ENCODE measurements at regions not wholly inside any gene's neighbourhood (a gene's known extent, or its start where the extent isn't known, plus 50 kb on each side); places are given as distances from the start of the nearest gene placed in this dataset.
A peak's percentile ranks its signal among the peaks of the same experiment; 100 is the strongest.

DNA sequence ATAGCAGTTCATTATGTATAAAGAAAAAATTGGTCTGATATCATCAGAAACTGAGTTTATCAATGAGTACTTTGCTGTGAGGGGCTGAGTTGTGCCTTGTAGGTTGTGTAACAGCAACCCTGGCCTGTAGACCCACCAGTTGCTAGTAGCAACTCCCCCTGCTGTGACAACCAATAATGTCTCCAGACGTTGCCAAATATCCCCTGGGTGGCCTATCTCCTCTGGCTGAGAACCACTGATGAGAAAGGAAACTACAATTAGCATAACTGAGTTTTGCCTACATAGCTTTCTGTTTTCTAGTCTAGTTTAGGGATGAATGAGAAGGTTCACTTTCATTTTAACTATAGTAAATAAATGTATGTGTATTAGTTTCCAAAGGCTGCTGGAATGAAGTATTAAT lies 234.1 kb downstream of the CPE start:
- DNase-seq = peak; percentile 16

DNA sequence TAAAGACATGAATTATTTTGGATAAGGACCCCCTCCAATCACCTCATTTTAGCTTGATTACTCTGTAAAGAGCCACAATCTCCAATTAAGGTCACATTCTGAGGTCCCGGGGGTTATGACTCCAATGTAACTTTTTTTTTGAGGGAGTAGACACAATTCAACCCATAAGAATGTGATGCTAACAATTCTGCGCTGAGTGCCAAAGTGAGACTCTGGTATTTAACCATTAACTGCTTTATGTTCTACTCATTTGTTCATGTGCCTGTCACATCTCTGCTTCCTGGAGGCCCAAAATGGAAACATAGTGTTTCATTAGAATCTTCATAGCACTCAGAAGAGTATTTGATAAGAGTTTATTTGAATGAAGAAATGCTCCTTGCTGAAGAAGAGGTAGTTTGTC lies 234.8 kb downstream of the CPE start:
- no peak for DNase-seq

DNA sequence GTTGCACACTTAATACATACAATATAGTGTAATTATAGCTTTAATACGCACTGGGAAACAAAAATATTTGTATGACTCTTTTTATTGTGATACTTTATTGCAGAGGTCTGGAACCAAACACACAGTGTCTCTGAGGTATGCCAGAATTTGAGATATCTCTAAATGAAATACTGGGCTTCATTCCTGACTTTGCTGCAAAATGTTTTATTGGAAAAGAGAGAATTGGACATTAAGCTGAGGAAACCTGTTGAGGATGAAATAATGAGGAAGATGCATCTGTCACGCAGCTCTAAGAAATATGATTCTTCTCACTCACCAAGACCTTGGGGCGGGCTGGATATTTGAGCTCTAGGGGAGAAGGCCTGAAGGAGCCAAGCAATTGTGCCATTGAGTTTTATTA lies 242.1 kb downstream of the CPE start:
- no peak for DNase-seq

DNA sequence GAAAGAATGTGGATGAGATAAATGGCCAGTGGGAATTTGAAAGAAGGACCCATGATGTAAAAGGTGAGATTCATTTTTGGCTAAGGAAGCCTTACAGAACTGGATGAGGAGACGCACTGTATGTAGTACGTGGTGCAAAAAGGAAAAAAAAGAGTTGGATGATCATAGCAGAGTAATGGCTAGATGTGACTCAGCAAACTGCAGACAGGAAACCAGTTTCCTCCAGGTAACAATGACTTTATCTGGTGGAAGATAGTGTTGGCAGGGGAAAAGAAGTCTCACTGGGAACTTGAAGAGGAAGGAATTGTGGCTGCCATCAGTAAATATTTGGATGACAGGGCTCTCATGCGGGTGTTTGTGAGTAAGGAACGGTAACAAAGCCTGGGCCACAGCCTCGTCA lies 243.2 kb downstream of the CPE start:
- DNase-seq = no peak

DNA sequence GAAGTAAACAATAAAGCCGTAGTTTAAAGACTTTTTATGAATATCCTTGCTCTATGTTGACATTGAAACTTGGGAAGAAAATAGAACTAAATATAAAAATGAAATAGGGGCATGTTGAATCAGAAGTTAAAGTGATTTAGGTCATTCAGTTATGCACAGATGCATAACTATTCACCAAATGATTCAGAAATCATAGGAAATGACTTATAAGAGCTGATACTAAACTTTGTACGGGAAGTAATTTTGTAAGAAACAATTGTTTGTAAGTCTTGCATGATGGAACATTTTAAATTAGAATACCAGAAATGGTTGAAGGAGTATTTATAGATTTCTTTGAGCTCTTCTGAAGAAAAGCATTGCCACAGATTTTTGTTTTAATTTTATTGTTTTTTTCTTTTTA lies 246.5 kb downstream of the CPE start:
- DNase-seq = no peak

DNA sequence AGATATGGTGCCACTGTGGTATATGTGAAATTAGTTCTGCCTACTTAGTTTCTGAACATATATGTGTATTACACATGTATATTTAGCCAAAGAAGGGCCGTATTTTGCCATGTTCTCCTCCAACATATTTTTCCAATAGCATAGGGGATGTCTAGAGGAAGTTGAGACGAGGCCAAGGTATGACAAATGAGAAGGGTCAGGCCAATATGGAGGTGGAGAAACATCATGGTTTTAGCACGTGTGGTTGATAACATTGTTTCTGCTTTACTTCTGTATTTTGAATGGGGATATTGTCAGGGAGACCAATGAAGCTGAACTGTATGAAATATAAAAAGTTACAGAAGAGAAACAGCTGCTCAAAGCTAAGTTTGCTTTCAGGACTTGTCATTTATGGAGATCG lies 246.7 kb upstream of the TLL1 start:
- DNase-seq = no peak

DNA sequence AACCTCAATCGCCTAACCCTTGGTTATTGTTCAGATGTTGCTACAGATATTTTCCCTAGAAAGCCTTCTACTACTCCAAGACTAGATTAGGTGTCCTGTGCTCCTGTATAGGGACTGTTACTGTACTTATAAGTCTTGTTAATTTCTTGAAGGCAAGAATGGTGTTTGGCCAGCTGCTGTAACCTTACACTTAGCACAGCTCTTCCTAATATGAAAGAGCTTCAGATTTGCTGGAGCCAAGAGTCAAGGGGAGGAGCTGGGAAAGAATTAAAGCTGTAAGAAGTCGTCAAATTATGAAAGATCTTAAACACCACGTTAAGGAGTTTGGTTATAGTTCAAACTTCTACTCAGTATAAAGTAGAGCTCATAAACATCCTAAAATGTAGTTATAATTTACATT lies 245.9 kb upstream of the TLL1 start:
- no peak for DNase-seq

DNA sequence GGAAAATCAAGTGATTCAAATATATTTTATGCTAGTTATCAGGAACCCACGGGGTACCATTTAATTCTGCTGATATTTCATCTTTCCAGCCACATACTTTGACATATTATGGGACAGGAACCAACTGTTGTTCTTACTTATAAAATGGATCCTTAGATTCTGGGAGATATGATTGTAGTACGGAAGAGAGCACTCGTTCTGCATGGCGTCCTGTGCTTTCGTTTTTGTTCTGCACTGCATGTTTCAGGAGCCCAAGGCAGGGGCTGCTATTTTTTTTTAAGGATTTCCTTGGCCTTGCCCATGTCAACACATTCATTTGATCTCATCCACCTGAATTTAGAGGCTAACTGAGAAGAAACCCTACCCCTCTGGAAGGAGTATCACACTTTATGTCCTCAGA lies 245.5 kb upstream of the TLL1 start:
- no peak for DNase-seq

DNA sequence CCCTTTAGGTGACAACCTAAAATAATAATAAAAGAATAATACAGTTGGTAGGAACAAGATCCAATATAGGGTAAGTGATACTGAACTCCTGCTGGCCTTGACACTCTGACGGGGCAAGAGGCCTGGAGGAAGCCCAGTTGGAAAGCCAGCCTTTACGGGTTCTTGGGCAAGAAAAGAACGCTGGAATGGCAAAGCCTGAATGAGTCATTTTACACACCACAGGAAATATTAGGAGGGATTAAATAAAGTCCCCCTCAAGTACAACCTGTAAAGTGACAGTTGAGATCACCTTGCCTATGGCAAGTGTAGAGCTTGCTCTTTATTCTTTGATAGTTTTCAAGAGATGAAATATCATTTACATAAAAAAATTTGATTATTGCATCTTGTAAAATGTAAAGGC lies 244.5 kb upstream of the TLL1 start:
- no peak for DNase-seq

DNA sequence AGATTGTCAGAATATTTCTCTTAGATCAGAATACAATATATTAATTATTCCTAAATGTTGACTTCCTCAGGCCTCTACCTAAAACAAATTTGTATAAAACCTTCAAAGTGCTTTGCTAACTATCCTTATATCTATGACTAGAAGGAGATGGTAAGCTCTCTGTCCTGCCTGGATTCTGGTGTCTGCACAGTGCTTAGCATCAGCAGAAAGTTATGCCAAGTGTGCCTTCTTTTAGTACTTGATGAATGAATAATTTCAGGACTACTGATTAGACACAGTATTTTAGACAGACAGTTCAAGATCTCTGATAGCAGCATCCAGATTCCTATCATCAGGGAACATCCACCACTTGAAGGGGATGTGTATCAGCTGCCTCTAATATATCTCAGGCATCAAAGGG lies 242.4 kb upstream of the TLL1 start:
- DNase-seq = no peak

DNA sequence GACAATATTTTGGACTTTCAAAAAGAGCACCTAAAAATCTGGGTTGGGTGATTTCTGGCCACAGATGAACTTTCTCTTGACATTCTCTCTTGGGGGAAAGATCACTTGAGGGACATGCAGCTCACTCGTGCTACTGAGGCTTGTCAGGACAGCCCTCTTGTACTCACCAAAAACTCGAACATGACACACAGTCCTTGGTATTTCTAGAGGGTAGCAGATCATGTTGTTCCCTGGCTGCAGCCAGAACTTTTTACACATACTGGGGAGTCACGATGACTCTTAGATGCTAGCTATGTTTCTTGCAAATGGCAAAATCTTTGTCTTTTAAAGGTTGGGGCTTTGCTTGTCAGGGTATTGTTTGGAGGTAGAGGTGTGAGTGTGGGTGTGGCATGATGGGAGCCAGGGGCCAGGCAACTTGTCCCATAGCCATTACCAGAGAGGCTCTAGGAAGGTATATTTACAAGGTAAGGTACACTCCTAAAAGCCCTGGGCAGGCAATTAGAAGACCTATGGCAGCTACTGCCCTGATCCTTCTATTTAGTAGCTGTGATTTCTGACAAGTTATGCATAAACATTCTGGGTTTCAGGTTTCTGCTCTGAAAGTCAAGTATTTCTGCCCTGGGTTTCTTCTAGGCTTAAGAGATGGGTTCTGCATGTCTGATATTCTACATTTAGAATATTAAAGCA lies 241.7 kb upstream of the TLL1 start:
- no peak for DNase-seq

DNA sequence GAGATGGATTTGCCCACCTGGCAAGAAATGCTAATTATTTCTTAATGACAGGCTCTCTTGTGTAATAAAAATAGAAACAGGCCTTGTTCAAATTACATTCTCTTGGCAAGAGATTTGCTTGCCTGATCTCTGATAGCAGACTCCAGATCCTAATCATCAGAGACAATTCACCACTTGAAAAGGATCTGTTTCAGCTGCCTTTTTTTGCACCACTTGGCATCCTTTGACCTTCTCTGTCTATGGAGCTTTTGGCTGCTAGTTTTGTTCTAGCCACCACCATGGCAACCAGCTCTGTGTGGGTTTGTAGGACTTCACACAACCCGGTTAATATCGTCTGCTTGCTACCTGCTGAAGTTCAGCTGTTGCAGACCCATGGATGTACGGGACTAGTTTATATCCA lies 241.1 kb upstream of the TLL1 start:
- DNase-seq = no peak

DNA sequence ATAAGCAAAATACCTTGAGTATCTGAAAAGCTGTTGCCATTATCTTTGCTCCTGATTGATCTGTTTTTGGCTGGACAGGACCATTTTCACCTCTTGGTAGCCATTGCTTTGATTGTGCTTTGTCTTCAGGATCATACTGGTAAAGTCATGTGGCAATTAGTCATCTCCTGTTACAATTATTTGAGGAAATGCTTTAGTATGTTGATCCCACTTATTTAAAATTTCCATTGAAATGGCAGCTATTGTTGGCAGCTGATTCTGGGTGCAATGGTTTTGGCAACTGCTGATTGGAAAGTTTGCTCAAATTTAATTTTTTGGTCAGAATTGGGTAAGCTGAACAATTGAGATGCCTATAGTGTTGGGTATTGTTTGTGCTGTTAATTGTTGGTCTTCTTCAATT lies 238.3 kb upstream of the TLL1 start:
- DNase-seq = no peak

DNA sequence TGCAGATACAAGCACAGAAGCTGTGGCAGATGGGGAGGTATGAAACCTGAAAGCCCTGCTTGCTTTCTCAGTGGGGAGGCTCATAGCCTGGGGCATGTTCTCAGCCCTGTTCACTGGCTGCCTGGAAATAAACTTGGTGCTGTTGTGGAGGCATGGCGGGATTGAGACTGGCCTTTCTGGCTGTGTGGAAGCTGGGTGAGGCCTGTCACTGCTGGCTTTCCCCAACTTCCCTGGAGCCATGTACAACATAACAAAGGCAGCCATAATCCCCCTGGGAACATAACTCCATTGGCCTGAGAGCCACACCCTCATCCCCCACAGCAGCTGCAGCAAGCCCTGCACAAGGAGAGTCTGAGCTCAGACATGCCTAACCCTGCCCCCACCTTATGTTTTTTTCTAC lies 237.7 kb upstream of the TLL1 start:
- no peak for DNase-seq

DNA sequence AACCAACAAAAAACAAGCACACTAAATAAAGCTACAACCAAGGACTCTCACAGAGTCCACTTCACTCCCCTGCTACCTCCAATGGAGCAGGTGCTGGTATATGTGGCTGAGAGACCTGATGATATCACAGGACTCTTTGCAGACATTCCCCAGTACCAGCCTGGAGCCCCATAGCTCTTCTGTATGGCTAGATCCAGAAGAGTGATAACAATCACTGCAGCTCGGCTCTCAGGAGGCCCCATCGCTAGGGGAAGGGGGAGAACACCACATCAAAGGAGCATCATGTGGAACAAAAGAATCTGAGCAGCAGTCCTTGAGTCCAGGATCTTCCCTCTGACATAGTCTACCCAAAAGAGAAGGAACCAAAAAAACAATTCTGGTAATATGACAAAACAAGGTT lies 237.1 kb upstream of the TLL1 start:
- no peak for DNase-seq

DNA sequence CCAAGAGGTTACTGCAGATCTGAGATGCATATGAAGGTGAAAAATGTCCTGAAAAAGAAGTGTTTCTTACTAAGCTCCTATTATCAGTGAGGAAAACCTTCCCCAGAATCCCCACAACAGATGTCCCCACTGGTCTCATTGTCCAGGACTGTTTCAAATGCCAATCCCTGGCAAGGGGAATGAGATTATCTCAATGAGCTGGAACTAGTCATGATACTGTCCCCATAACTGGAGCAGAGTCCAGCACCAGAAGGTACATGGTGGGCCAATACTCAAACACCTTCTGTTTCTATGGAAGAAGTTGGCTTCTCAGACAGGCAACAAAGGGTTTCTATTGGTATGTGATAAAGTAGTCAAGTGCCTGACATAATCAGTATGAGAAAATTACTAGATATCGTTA lies 221.1 kb upstream of the TLL1 start:
- DNase-seq = no peak

DNA sequence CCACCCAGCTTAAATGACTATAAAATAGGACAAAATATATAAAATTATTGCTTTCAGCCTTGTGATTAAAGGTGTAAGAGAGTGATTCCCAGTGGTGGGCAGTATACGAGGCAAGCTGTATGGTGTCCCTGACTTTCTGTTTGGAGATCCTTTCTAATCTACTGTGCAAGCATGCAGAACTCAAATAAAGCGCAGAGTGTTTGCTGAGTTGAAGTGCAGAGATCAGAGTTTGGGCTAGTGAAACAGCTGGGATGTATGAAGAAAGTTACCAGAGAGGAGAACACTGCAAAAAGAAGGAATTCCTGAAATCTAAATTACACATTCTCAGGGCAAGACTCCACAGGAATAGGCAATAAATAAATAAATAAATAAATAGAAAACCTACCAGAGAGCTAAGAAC lies 218.5 kb upstream of the TLL1 start:
- DNase-seq = no peak

DNA sequence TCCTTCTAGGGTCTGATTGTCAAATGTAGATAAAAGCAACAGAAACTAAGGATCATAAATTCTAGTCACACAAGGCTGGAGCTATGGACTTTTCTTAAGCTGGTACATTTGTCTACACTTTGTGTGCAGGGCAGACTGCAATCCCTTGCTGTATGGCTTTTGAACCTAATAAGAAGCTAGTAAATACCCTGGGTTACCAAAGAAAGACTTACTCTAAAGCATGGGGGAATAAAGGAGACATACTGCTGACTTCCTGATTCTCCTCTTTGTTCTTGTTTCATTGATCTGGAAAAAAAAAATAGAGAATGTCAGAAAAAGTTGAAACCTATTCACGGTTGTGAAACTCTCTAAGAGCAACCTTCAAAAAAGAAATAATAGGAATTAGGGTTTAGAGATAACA lies 216.6 kb upstream of the TLL1 start:
- DNase-seq = no peak

DNA sequence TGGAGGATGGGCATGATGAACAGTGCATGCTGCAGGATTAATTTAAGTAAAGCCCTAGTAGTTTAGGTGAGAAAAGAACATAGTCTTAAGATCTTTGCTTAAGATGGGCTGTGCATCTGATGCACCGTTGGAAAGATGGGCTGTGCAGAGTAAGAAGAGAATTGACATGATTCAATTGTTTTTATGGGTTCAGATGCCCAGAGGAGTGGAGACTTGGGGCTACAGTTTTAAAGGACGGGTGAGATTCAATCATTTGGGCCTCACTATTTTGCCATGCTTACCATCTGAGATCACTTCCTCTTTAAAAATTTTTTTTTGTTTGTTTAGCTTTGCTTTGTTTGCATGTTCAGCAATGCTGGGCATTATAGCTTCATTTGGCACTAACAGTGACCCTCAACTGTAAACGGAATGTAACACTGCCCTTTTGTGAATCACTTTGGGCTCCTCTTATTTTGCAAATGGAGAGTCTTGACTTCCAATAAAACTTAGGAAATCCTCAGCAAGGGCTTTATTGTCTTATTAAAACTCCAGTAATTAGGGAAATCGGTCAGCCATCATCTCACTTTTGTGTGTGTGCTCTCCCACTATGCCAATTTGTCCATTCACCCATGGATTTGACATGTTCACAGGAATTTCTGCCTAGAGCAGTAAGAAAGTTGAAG lies 216.1 kb upstream of the TLL1 start:
- no peak for DNase-seq

DNA sequence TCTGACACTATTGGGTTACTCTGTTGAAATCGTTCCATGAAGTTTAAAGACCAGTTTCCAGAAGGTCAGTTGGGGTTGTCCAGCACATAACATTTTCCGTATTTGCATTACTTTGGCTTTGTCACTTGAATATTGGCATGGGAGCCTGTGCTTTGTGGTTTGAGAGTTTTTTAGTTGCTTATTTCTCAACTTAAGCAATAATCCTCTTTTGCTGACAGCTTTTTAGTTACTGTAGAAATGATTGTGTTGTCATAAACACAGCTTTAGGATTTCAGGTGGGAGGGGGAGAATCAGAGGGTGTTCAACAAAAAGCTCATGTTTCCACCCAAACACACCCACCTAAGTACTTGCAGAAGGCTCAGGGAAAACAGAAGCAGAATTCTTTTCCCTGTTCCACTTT lies 210.7 kb upstream of the TLL1 start:
- DNase-seq = no peak

DNA sequence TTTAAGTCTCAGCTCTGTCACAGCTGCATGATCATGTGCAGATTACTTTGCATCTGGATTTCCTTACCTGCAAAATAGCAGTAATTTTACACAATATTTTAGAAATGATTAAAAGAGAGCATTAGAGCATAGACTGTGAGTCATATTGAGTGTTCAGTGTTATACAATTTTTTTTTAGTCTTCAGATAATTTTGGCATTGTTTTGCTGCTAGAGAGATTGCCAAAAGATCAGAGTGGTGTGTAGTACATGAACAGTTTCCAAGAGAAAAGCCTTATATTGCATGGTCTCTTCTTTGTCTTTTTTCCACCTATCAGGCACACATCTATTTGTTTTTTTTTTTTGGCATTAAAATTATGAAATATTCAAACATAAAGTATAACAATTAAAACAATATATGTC lies 209.6 kb upstream of the TLL1 start:
- DNase-seq = no peak

DNA sequence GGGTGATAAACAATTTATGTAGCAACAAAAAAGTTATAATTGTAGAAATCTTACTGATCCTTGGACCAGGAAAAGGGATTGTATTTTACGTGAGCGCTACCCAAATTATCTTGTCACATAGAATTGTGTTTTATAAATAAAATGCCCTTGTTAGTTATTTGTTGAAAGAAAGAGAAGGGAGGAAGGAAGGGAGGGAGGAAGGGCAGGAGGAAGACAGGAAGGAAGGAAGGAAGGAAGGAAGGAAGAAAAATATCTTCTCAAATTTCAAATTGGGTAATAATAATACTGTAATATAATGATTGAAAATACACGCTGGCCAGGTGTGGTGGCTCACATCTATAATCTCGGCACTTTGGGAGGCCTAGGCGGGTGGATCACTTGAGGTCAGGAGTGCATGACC lies 206.2 kb upstream of the TLL1 start:
- DNase-seq = no peak

DNA sequence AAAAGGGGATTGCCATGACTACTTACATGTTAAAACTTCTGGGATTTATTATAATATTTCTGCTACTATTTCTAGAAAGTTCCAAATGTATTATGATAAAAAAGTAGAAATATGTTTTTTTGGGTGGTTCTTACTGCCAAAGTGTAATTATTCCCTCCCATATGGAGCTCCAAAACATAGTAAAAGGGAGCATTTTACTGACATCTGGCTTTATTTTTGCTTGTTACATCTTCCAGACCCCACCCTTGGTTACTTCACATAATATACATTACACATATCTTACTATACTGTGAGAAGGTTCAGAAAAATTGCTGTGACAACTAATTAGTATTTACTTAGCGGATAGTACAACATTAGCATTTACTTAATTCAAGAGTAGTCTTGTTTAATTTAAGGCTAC lies 205.1 kb upstream of the TLL1 start:
- no peak for DNase-seq

DNA sequence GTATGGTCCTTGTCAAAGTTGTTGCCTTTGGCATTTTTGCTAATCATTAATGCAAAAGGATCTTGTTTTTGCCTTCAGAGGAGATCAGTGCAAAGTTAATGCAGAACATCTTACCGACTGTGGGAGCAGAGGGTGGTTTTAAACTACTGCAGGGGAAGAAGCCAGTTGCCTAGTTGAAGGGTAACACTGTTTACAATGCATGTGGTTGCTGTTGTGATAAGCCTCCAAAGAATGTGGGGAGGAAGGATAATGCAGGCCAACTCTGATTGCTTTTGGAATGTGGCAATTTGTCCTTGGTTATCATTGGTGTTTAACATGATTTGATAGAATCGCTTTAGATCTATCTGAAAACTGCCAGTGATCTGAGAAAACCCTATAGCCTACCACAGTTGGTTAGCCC lies 204.3 kb upstream of the TLL1 start:
- DNase-seq = no peak

DNA sequence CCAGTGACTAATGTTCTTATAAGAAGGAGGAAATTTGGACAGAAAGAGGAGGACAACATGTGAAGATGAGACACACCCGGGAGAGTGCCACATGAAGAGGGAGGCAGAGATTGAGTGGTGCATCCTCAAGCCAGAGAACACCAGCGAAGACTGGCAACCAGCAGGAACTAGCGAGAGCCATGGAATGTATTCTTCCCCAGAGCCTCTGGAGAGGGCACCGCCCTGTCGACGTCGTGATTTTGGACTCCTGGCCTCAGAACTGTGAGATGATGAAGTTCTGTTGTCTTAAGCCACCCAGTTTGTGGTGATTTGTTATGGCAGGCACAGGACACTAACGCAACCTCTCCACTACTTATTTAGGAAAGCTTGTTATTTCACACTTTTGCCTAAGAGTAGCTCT lies 196.0 kb upstream of the TLL1 start:
- DNase-seq = no peak

Data from CD4-positive, alpha-beta T cell treated with Interleukin-12 subunit alpha and Interleukin-12 subunit beta, for 1 hour (primary cell).